SK-N-SH (cell line): ENCODE measurements at regions not wholly inside any gene's neighbourhood (a gene's known extent, or its start where the extent isn't known, plus 50 kb on each side); places are given as distances from the start of the nearest gene placed in this dataset.

ENCODE experiments used
- EP300 ChIP-seq, 2 experiments: IDR thresholded peaks; 2 replicates each; pipeline versions ENCODE4 v1.4.0 to v1.6.1; 2012; ENCODE audit warnings: borderline replicate concordance in 1 of 2, low read depth in 1 of 2, low read length in 1 of 2
- GABPA ChIP-seq: IDR thresholded peaks from 2 replicates; pipeline ENCODE4 v1.4.0; 2012; ENCODE audit warnings: low read depth, mild to moderate bottlenecking
- GATA2 ChIP-seq: sonication (generic); formaldehyde crosslinking; IDR thresholded peaks from 2 replicates; pipeline ENCODE4 v1.5.0; 2020; ENCODE audit warnings: mild to moderate bottlenecking, missing genetic modification reagents
- MXI1 ChIP-seq: IDR thresholded peaks from 2 replicates; pipeline ENCODE4 v1.6.1; 2012; ENCODE audit warnings: mild to moderate bottlenecking, low read depth, low read length, improper control_type of control experiment
- POLR2AphosphoS5 ChIP-seq: IDR thresholded peaks from 2 replicates; pipeline ENCODE4 v1.6.1; 2012; ENCODE audit warnings: low read depth, low read length
- RAD21 ChIP-seq: IDR thresholded peaks from 2 replicates; pipeline ENCODE4 v1.6.1; 2012; ENCODE audit warnings: mild to moderate bottlenecking, low read length
- RCOR1 ChIP-seq: fragments of 150-350 bp; IDR thresholded peaks from 2 replicates; pipeline ENCODE4 v1.6.1; 2017; ENCODE audit warnings: antibody characterized with exemption, low read length
- RFX5 ChIP-seq: IDR thresholded peaks from 2 replicates; pipeline ENCODE4 v1.6.1; 2012; ENCODE audit warnings: mild to moderate bottlenecking, improper control_type of control experiment, low read length
- SMC3 ChIP-seq: IDR thresholded peaks from 2 replicates; pipeline ENCODE4 v1.6.1; 2012; ENCODE audit warnings: low read depth, low read length, improper control_type of control experiment
- TAF1 ChIP-seq: IDR thresholded peaks from 2 replicates; pipeline ENCODE4 v1.6.1; 2012; ENCODE audit warnings: low read depth, mild to moderate bottlenecking, low read length, moderate library complexity, borderline replicate concordance
- YY1 ChIP-seq: IDR thresholded peaks from 2 replicates; pipeline ENCODE4 v1.4.0; 2012; ENCODE audit warnings: low read depth, mild to moderate bottlenecking
- TF ChIP-seq, protein P1 (sequence below): fragments of 200-600 bp; sonication (generic); IDR thresholded peaks from 2 replicates; pipeline ENCODE4 v1.6.1; 2017; ENCODE audit warnings: antibody characterized with exemption, mild to moderate bottlenecking, moderate library complexity
- TF ChIP-seq, protein P2 (sequence below): IDR thresholded peaks from 2 replicates; pipeline ENCODE4 v1.4.0; 2012; ENCODE audit warnings: low read depth
- TF ChIP-seq, protein P3 (sequence below): IDR thresholded peaks from 2 replicates; pipeline ENCODE4 v1.6.1; 2012; ENCODE audit warnings: mild to moderate bottlenecking, low read depth, low read length, moderate library complexity

DNA sequence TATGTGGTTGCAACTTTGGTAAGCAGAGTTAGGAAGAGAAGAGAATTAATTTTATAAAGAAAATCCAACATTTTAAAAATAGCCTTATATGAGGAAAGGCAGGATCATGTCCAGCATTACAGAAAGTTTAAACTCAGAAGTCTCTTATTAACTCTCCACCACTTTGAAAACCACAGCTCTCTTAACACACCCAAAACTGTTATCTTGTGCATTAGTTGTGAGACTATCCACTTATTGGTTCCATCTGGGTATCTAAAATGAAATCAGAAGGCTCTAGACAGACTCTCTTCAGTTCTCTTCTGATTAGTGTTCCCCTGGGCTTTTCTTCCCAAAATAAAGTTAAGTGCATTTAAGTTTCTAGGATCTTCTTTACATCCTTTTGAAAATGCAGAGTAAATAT, 251.5 kb downstream of the TXNL1 start:
- TF ChIP-seq GABPA (no peak), EP300 (IDR thresholded peaks at IDR 0.05; ENCODE audit: borderline replicate concordance in 1 of 2, low read depth in 1 of 2, low read length in 1 of 2) (no peak), RAD21 (no peak), RFX5 (no peak), TAF1 (no peak), SMC3 (no peak), RCOR1 (no peak), GATA2 (no peak), MXI1 (no peak), POLR2AphosphoS5 (no peak), YY1 (no peak)
- TF ChIP-seq, protein P1, sequence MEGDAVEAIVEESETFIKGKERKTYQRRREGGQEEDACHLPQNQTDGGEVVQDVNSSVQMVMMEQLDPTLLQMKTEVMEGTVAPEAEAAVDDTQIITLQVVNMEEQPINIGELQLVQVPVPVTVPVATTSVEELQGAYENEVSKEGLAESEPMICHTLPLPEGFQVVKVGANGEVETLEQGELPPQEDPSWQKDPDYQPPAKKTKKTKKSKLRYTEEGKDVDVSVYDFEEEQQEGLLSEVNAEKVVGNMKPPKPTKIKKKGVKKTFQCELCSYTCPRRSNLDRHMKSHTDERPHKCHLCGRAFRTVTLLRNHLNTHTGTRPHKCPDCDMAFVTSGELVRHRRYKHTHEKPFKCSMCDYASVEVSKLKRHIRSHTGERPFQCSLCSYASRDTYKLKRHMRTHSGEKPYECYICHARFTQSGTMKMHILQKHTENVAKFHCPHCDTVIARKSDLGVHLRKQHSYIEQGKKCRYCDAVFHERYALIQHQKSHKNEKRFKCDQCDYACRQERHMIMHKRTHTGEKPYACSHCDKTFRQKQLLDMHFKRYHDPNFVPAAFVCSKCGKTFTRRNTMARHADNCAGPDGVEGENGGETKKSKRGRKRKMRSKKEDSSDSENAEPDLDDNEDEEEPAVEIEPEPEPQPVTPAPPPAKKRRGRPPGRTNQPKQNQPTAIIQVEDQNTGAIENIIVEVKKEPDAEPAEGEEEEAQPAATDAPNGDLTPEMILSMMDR: no peak
- TF ChIP-seq, protein P2, sequence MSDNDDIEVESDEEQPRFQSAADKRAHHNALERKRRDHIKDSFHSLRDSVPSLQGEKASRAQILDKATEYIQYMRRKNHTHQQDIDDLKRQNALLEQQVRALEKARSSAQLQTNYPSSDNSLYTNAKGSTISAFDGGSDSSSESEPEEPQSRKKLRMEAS: no peak
- TF ChIP-seq, protein P3, sequence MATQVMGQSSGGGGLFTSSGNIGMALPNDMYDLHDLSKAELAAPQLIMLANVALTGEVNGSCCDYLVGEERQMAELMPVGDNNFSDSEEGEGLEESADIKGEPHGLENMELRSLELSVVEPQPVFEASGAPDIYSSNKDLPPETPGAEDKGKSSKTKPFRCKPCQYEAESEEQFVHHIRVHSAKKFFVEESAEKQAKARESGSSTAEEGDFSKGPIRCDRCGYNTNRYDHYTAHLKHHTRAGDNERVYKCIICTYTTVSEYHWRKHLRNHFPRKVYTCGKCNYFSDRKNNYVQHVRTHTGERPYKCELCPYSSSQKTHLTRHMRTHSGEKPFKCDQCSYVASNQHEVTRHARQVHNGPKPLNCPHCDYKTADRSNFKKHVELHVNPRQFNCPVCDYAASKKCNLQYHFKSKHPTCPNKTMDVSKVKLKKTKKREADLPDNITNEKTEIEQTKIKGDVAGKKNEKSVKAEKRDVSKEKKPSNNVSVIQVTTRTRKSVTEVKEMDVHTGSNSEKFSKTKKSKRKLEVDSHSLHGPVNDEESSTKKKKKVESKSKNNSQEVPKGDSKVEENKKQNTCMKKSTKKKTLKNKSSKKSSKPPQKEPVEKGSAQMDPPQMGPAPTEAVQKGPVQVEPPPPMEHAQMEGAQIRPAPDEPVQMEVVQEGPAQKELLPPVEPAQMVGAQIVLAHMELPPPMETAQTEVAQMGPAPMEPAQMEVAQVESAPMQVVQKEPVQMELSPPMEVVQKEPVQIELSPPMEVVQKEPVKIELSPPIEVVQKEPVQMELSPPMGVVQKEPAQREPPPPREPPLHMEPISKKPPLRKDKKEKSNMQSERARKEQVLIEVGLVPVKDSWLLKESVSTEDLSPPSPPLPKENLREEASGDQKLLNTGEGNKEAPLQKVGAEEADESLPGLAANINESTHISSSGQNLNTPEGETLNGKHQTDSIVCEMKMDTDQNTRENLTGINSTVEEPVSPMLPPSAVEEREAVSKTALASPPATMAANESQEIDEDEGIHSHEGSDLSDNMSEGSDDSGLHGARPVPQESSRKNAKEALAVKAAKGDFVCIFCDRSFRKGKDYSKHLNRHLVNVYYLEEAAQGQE: no peak
